Neutrophil (primary cell): ENCODE measurements at regions not wholly inside any gene's neighbourhood (a gene's known extent, or its start where the extent isn't known, plus 50 kb on each side); places are given as distances from the start of the nearest gene placed in this dataset.

Source experiments
- H3K27ac ChIP-seq: fragments of 200-600 bp; sonication (generic); 2 replicates; pipeline ENCODE4 v1.5.1; 2016; ENCODE audit warnings: mild to moderate bottlenecking, moderate library complexity
- H3K27me3 ChIP-seq: fragments of 200-600 bp; sonication (generic); 2 replicates; pipeline ENCODE4 v1.6.0; 2016; ENCODE audit warnings: mild to moderate bottlenecking
- H3K36me3 ChIP-seq: fragments of 200-600 bp; sonication (generic); 2 replicates; pipeline ENCODE4 v1.5.1; 2017
- H3K4me1 ChIP-seq, 2 experiments: fragments of 200-600 bp in 1 of 2; sonication (generic) in 1 of 2; 1 replicate in 1 of 2; 2 replicates in 1 of 2; pipeline versions ENCODE4 v1.5.1 to v1.6.1; 2013 to 2016; ENCODE audit warnings: low read depth in 1 of 2, low read length in 1 of 2, mild to moderate bottlenecking in 1 of 2, moderate library complexity in 1 of 2; ENCODE audit not compliant: control insufficient read depth in 1 of 2, insufficient read depth in 1 of 2
- H3K4me3 ChIP-seq, 2 experiments: fragments of 200-600 bp in 1 of 2; sonication (generic) in 1 of 2; 1 replicate in 1 of 2; 2 replicates in 1 of 2; pipeline ENCODE4 v1.5.1; 2013 to 2016; ENCODE audit warnings: low read depth in 1 of 2, low read length in 1 of 2, mild to moderate bottlenecking in 1 of 2, moderate library complexity in 1 of 2
- H3K9me3 ChIP-seq: fragments of 200-600 bp; sonication (generic); 2 replicates; pipeline ENCODE4 v1.5.1; 2016
- TF ChIP-seq, protein P1 (sequence below): fragments of 200-600 bp; sonication (generic); IDR thresholded peaks from 2 replicates; pipeline ENCODE4 v1.5.1; 2016; ENCODE audit warnings: antibody characterized with exemption

DNA sequence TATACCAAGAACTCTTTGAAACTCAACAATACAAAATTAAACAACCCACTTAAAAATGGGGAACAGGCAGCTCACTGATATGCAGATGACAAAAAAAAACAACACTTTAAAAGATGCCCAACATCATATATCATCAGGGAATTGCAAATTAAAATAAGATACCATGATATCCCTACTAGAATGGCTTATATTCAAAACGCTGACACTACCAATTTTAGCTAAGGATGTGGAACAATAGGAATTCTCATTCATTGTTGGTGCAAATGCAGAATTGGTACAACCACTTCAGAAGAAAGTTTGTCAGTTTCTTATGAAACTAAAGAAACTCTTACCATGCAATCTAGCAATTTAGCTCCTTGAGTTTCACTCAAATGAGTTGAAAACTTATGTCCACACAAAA is 259.0 kb upstream of the HS3ST1 start:
- Histone ChIP-seq H3K27me3 (no peaks in the 10 kb centered on the region), H3K9me3 (no peaks in the 10 kb centered on the region), H3K36me3 (no peaks in the 10 kb centered on the region), H3K27ac (no peak overlapping the region), H3K4me1 (no peaks in the 10 kb centered on the region), H3K4me3 (no peak overlapping the region)
- TF ChIP-seq, protein P1, sequence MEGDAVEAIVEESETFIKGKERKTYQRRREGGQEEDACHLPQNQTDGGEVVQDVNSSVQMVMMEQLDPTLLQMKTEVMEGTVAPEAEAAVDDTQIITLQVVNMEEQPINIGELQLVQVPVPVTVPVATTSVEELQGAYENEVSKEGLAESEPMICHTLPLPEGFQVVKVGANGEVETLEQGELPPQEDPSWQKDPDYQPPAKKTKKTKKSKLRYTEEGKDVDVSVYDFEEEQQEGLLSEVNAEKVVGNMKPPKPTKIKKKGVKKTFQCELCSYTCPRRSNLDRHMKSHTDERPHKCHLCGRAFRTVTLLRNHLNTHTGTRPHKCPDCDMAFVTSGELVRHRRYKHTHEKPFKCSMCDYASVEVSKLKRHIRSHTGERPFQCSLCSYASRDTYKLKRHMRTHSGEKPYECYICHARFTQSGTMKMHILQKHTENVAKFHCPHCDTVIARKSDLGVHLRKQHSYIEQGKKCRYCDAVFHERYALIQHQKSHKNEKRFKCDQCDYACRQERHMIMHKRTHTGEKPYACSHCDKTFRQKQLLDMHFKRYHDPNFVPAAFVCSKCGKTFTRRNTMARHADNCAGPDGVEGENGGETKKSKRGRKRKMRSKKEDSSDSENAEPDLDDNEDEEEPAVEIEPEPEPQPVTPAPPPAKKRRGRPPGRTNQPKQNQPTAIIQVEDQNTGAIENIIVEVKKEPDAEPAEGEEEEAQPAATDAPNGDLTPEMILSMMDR: no peak

DNA sequence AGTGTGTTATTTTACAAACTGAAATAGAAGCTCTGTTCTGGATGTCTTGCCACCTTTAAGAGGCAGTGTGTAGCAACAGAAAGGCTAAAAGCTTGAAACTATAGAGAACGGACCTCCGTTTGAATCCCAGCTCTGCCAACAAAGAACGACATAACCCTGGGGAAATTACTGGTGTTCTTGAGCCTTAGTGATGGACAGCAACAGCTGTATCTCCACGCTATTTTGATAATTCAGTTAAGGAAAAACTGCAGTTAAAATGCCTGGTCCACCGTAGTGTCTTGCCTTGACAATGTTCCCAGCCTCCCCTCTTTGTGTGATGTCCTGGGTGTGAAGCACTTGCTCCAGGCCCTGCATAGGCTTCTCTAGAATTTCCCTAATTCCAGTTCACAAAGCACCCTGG is 256.8 kb upstream of the HS3ST1 start:
- Histone ChIP-seq H3K4me1 (no peaks in the 10 kb centered on the region), H3K36me3 (no peaks in the 10 kb centered on the region), H3K27me3 (no peaks in the 10 kb centered on the region), H3K9me3 (no peaks in the 10 kb centered on the region), H3K27ac (no peak overlapping the region), H3K4me3 (no peak overlapping the region)
- TF ChIP-seq, protein P1: no peak

DNA sequence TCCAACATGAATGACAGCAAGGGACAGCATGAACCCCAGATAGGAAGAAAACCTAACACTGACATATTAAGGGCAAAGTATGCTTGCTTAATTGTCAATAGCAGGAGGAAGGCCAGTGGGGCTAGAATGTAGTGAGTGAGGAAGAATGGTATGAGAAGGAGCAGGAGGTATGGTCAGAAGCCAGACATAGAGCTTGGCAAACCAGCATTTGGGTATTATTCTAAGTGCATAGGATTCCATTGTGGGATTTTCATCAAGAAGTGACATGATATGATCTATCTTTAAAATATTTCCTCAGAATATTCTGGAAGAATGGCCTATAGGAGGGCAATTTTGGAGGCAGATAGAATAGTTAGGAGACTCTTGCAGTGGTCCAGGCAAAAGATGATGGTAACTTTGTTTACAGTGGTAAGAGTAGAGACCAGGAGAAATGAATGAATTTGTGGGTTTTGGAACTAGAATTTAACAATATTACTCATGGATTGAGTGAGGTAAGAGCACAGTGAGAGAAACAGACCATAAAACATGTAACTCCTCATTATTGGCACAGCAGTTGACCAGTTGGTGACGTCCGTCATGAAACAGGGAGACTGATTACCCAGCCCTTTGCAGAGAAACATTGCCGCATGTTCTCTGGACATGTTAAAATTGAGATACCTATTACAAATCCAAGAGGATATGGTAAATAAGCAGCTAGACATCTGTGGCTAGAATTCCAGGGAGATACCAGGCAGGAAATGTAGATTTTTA is 246.5 kb upstream of the HS3ST1 start:
- Histone ChIP-seq H3K4me3 (no peak overlapping the region), H3K27me3 (no peaks in the 10 kb centered on the region), H3K36me3 (no peaks in the 10 kb centered on the region), H3K9me3 (no peaks in the 10 kb centered on the region), H3K4me1 (no peaks in the 10 kb centered on the region), H3K27ac (no peak overlapping the region)
- TF ChIP-seq, protein P1: no peak

DNA sequence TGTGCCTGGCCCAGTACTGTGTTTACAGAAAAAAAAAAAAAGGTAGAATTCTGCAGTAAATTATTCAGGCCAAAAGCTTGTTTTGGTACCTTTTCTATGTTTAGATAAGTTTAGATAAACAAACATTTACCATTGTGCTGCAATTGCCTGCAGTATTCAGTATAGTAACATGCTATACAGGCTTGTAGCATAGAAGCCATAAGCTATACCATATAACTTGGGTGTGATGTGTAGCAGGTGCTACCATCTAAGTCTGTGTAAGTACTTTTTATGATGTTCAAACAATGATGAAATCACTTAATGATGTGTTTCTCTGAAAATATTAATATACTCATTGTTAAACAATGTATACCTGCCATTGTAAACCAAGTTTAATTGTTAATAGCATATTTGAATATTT is 241.6 kb upstream of the HS3ST1 start:
- no peak overlapping the region for H3K27ac ChIP-seq
- H3K36me3 ChIP-seq: no peaks in the 10 kb centered on the region
- H3K27me3 ChIP-seq: no peaks in the 10 kb centered on the region
- no peaks in the 10 kb centered on the region for H3K9me3 ChIP-seq
- no peaks in the 10 kb centered on the region for H3K4me1 ChIP-seq
- TF ChIP-seq, protein P1: no peak
- no peak overlapping the region for H3K4me3 ChIP-seq

DNA sequence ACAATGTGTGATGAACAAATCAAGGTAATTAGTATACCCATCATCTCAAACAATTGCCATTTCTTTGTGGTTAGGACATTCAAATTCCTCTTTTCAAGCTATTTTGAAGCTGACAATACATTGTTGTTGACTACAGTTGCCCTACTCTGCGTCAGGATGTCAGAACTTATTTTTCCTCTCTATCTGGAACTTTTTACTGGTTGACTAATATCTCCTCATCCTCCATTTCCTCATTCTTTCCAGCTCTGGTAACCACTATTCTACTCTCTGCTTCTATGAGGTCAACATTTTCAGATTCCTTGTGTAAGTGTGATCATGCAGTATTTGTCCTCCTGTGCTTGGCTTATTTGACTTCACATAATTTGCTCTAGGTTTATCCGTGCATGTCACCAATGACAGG is 240.5 kb upstream of the HS3ST1 start:
- Histone ChIP-seq H3K4me3 (no peak overlapping the region), H3K27me3 (no peaks in the 10 kb centered on the region), H3K27ac (no peak overlapping the region), H3K4me1 (no peaks in the 10 kb centered on the region), H3K9me3 (no peaks in the 10 kb centered on the region), H3K36me3 (no peaks in the 10 kb centered on the region)
- TF ChIP-seq, protein P1: no peak
